Neural crest cell (in vitro differentiated cells): ENCODE measurements at regions not wholly inside any gene's neighbourhood (a gene's known extent, or its start where the extent isn't known, plus 50 kb on each side); places are given as distances from the start of the nearest gene placed in this dataset.

ENCODE experiments used
- DNase-seq: peaks from one replicate; pipeline ENCODE4 v3.0.0; 2021; ENCODE audit warnings: low read depth, mixed read lengths, low spot score
- H3K27ac Mint-ChIP-seq: one replicate; pipeline ENCODE4 v1.8.0; 2021; ENCODE audit warnings: mild to moderate bottlenecking, mixed read lengths; ENCODE audit not compliant: unreplicated experiment
- H3K27me3 Mint-ChIP-seq: 2 replicates; pipeline ENCODE4 v1.8.0; 2021; ENCODE audit warnings: low read depth, mild to moderate bottlenecking, mixed read lengths
- H3K36me3 Mint-ChIP-seq: 2 replicates; pipeline ENCODE4 v1.8.0; 2021; ENCODE audit warnings: low read depth, mild to moderate bottlenecking, mixed read lengths
- H3K4me1 Mint-ChIP-seq: 2 replicates; pipeline ENCODE4 v1.8.0; 2021; ENCODE audit warnings: mixed read lengths
- H3K4me3 Mint-ChIP-seq: one replicate; pipeline ENCODE4 v1.8.0; 2021; ENCODE audit warnings: mild to moderate bottlenecking, mixed read lengths
- H3K9me3 Mint-ChIP-seq: 2 replicates; pipeline ENCODE4 v1.8.0; 2021; ENCODE audit warnings: mixed read lengths
- CTCF ChIP-seq: fragments of 200-600 bp; sonication (generic); conservative IDR thresholded peaks from 2 replicates; pipeline ENCODE4 v1.5.0; 2021; ENCODE audit warnings: antibody characterized with exemption, mild to moderate bottlenecking

DNA sequence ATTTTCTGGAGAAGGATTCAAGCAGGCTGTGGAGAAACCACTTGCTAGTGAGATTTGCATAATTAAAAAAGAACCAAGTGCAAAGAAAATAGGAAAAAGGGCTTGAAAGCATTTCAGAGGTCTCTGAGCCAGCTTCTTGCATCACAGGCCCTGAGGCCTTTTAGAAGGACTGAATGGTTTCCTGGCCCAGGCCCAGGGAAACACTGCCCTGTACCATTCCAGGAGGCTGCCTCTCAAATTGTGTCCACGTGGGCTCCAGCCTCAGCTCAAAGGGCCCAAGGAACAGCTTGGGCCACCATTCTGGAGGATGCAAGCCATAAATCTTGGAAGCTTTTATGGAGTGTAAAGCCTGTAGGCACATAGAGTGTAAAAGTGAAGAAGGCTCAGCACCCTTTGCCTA lies 523.3 kb upstream of the VRK2 start:
- Mint-ChIP-seq H3K9me3 (peaks cover 24% of the 10 kb centered on the region), H3K4me1 (no peaks in the 10 kb centered on the region), H3K4me3 (no peak overlapping the region), H3K27me3 (peaks cover 2% of the 10 kb centered on the region), H3K36me3 (no peaks in the 10 kb centered on the region), H3K27ac (no peak overlapping the region)
- no peak for DNase-seq
- no peak for TF ChIP-seq CTCF

DNA sequence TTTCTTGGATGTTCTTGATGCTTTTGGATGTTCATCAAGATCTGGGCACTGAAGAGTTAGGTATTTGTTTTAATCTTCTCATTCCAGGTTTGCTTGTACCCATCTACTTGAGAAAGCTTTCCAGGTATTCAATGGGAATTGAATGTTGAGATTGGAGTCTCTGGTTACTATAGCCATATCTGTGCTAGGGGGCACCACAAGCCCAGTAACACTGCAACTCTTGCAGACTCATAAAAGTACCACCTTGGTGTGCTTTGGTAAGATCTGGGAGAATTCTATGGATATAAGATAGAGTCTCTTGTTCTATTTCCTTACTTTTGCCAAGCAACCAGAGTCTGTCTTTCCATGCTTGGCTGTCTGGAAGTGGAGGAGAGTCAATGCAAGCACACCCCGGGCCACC lies 518.9 kb upstream of the VRK2 start:
- Mint-ChIP-seq H3K36me3 (no peaks in the 10 kb centered on the region), H3K27me3 (no peaks in the 10 kb centered on the region), H3K4me1 (no peaks in the 10 kb centered on the region), H3K9me3 (peaks cover 15% of the 10 kb centered on the region), H3K4me3 (no peak overlapping the region), H3K27ac (no peak overlapping the region)
- DNase-seq, result no peak
- TF ChIP-seq CTCF, result no peak

DNA sequence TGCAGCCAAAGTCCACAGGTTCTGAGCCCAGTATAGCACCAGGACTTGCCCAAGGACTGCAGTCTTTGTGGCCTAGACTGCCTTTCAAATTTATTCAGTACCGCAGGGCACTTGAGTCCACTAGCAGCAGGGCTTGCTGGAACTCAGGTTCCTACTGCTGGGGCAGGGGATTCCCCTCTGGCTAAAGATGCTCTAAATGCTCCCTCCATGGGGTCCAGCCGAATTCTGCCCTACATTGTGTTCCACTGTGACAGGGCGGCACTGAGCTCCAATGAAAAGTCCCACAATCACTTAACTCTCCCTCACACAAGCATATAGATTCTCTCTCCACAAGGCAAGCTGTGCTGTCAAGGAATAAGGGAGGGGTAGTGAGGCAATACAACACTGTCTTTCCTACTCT lies 518.1 kb upstream of the VRK2 start:
- no peak overlapping the region for H3K27ac Mint-ChIP-seq
- no peaks in the 10 kb centered on the region for H3K36me3 Mint-ChIP-seq
- no peak for TF ChIP-seq CTCF
- H3K4me3 Mint-ChIP-seq, result no peak overlapping the region
- H3K4me1 Mint-ChIP-seq, result no peaks in the 10 kb centered on the region
- H3K27me3 Mint-ChIP-seq, result no peaks in the 10 kb centered on the region
- peaks cover 12% of the 10 kb centered on the region for H3K9me3 Mint-ChIP-seq
- no peak for DNase-seq

GRCh38 chr2:57534358-57534757 lies 512.2 kb upstream of the VRK2 start:
- no peaks in the 10 kb centered on the region for H3K4me1 Mint-ChIP-seq
- H3K4me3 Mint-ChIP-seq, result no peak overlapping the region
- no peaks in the 10 kb centered on the region for H3K27me3 Mint-ChIP-seq
- TF ChIP-seq CTCF, result no peak
- no peaks in the 10 kb centered on the region for H3K9me3 Mint-ChIP-seq
- no peak for DNase-seq
- H3K27ac Mint-ChIP-seq, result no peak overlapping the region
- no peaks in the 10 kb centered on the region for H3K36me3 Mint-ChIP-seq

- no peaks in the 10 kb centered on the region for H3K4me1 Mint-ChIP-seq
- H3K36me3 Mint-ChIP-seq, result no peaks in the 10 kb centered on the region
- TF ChIP-seq CTCF, result no peak
- no peaks in the 10 kb centered on the region for H3K27me3 Mint-ChIP-seq
- H3K4me3 Mint-ChIP-seq, result no peak overlapping the region
- H3K27ac Mint-ChIP-seq, result no peak overlapping the region
- H3K9me3 Mint-ChIP-seq, result no peaks in the 10 kb centered on the region
- no peak for DNase-seq
Measured at GRCh38 chr2:57536535-57537231, 509.9 kb upstream of the VRK2 start.
